IPS-NIHi11 (cell line): ENCODE measurements at regions not wholly inside any gene's neighbourhood (a gene's known extent, or its start where the extent isn't known, plus 50 kb on each side); places are given as distances from the start of the nearest gene placed in this dataset.

Experiments used
- DNase-seq: peaks from one replicate; pipeline ENCODE4 v3.0.0; 2012; ENCODE audit warnings: mixed read lengths, low spot score

GRCh38 chr14:97350894-97351731 is 553.9 kb downstream of the VRK1 start:
- DNase-seq: no peak

- DNase-seq: no peak
These were observed 555.9 kb downstream of the VRK1 start for GRCh38 chr14:97353102-97353501.

GRCh38 chr14:97354119-97354722 is 557.0 kb downstream of the VRK1 start:
- no peak for DNase-seq

- no peak for DNase-seq
These were observed 562.2 kb downstream of the VRK1 start for GRCh38 chr14:97359341-97359740.

GRCh38 chr14:97361181-97361580 is 564.0 kb downstream of the VRK1 start:
- no peak for DNase-seq

GRCh38 chr14:97361958-97362357 is 564.8 kb downstream of the VRK1 start:
- DNase-seq: no peak

GRCh38 chr14:97366400-97366799 is 569.2 kb downstream of the VRK1 start:
- DNase-seq: peak; percentile 46

- DNase-seq: no peak
These were observed 570.1 kb downstream of the VRK1 start for GRCh38 chr14:97367278-97367677.

GRCh38 chr14:97368049-97368448 is 570.9 kb downstream of the VRK1 start:
- no peak for DNase-seq

GRCh38 chr14:97368900-97369564 is 571.9 kb downstream of the VRK1 start:
- DNase-seq: no peak

GRCh38 chr14:97369901-97370300 is 572.7 kb downstream of the VRK1 start:
- no peak for DNase-seq

- no peak for DNase-seq
These were observed 579.1 kb downstream of the VRK1 start for GRCh38 chr14:97376310-97376709.

- DNase-seq: peak; percentile 29
These were observed 580.4 kb downstream of the VRK1 start for GRCh38 chr14:97377550-97377949.

GRCh38 chr14:97379091-97379531 is 581.9 kb downstream of the VRK1 start:
- DNase-seq: peak; percentile 49

GRCh38 chr14:97380539-97380941 is 583.4 kb downstream of the VRK1 start:
- no peak for DNase-seq

GRCh38 chr14:97381309-97381708 is 584.1 kb downstream of the VRK1 start:
- DNase-seq: no peak

GRCh38 chr14:97382616-97383226 is 585.5 kb downstream of the VRK1 start:
- no peak for DNase-seq

- no peak for DNase-seq
These were observed 588.5 kb downstream of the VRK1 start for GRCh38 chr14:97385727-97386126.

GRCh38 chr14:97387252-97387874 is 590.2 kb downstream of the VRK1 start:
- no peak for DNase-seq

- DNase-seq: peak; percentile 35
These were observed 591.2 kb downstream of the VRK1 start for GRCh38 chr14:97388408-97388807.

- no peak for DNase-seq
These were observed 593.0 kb downstream of the VRK1 start for GRCh38 chr14:97390096-97390724.

- no peak for DNase-seq
These were observed 596.1 kb downstream of the VRK1 start for GRCh38 chr14:97393244-97393643.
